ENCODE measurements at regions not wholly inside any gene's neighbourhood (a gene's known extent, or its start where the extent isn't known, plus 50 kb on each side); places are given as distances from the start of the nearest gene placed in this dataset.

DNA sequence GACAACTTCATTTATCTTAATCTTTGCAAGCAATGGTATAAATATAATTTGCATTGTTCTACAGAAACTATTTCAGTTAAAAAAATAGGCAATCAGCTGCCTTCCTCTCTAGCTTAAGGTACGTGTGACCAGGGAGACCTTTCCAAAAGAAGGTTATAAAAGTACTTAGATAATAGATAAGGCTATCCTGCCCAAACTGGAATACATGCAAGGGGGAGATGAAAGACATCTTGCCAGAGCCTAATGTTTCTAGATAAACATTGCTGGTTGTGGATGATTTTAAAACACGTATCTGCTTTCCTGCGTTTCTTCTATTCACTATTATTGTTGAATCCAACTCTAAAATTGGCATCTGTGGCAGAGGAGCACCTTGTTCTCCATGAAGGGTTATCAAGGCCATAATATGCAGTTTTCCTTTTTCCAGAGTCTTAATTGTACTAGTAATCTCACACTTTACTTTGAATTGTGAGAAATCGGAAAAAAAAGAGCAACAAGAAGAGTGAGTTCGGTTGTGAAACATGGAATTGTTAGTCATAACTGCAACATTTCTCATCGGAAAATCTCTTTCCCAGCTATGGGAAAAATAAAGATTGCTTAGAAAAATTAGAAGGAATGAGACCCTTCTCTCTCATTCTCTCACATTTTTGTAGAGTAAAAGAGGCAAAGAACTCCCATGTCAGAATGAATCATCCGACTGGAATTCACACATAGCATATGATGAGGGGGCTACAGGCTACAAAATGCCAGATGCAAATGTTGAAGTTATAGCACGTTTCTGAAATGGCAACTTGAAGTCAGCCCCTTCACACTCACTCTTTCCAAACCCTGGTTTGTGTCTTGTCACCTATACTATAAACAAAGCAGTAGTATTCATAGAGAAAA is 936.1 kb upstream of the NR2F2 start:
- Histone ChIP-seq H3K9me3 (replicated peaks in 1 of 3) (no peaks in the 10 kb centered on the region), H3K36me3 (replicated peaks in 1 of 2) (no peaks in the 10 kb centered on the region), H3K27me3 (no peaks in the 10 kb centered on the region), H3K4me3 (no peak overlapping the region), H3K27ac (no peak overlapping the region), H3K4me1 (replicated peaks in 1 of 2) (no peaks in the 10 kb centered on the region)
- no peak for DNase-seq
- intact Hi-C loops (cut with DNase I): no loop called here
- 42 to 53% (median 51%) methylated on average over 8 of the region's 8 CpGs for WGBS, 4 donors
- no peak for TF ChIP-seq POLR2A (IDR thresholded peaks at IDR 0.05)
- TF ChIP-seq, protein P1, sequence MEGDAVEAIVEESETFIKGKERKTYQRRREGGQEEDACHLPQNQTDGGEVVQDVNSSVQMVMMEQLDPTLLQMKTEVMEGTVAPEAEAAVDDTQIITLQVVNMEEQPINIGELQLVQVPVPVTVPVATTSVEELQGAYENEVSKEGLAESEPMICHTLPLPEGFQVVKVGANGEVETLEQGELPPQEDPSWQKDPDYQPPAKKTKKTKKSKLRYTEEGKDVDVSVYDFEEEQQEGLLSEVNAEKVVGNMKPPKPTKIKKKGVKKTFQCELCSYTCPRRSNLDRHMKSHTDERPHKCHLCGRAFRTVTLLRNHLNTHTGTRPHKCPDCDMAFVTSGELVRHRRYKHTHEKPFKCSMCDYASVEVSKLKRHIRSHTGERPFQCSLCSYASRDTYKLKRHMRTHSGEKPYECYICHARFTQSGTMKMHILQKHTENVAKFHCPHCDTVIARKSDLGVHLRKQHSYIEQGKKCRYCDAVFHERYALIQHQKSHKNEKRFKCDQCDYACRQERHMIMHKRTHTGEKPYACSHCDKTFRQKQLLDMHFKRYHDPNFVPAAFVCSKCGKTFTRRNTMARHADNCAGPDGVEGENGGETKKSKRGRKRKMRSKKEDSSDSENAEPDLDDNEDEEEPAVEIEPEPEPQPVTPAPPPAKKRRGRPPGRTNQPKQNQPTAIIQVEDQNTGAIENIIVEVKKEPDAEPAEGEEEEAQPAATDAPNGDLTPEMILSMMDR (IDR thresholded peaks at IDR 0.05): no peak

DNA sequence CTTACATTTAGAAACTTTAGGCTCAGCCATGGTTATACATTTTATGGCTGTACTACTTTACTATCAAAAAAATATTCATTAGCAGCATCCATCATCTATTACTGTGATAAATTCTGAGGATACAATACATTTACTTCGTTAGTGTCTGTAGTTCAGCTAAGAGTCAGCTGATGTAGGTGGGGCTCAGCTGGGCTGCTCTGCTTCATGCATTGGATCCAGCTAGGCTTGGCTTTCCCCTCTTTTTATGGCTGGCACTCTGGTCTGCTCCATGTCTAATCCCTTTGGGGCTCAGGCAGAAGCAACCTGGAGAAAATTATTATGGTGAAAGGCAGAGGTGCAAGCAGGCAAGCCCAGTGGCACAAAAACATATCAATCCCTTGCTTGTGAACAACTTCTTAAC is 930.1 kb upstream of the NR2F2 start:
- no peak for TF ChIP-seq POLR2A (IDR thresholded peaks at IDR 0.05)
- TF ChIP-seq, protein P1 (IDR thresholded peaks at IDR 0.05): no peak
- WGBS, 4 donors: 33 to 67% (median 57%) methylated on average over 1 of the region's 1 CpG
- intact Hi-C loops (cut with DNase I): no loop called here
- no peaks in the 10 kb centered on the region for H3K27me3 ChIP-seq
- H3K9me3 ChIP-seq (replicated peaks in 1 of 3): no peaks in the 10 kb centered on the region
- H3K36me3 ChIP-seq (replicated peaks in 1 of 2): no peaks in the 10 kb centered on the region
- no peaks in the 10 kb centered on the region for H3K4me1 ChIP-seq (replicated peaks in 1 of 2)
- no peak overlapping the region for H3K4me3 ChIP-seq
- DNase-seq: no peak
- H3K27ac ChIP-seq: no peak overlapping the region

DNA sequence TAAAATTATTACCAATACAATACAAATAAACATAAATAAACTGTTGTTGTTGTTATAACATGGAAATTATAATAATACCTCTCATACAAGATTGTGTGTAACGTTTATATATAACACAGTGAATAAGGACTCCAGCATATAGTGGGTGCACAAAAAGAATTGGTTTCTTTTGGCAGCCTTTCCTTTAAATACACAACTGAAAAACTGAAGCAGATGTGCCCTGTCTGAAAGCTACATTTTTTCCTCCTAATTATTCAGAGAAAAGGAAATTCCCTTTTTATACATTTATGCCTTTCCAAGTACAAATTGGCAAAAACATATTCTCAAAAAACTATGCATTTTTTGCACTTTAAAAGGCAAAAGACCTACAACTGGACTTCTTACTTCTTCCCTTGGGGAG is 928.9 kb upstream of the NR2F2 start:
- peak overlapping the region in 2 of 5 donors; percentile 32 to 47 for H3K27ac ChIP-seq
- no peak overlapping the region for H3K4me3 ChIP-seq
- H3K9me3 ChIP-seq (replicated peaks in 1 of 3): no peaks in the 10 kb centered on the region
- no peaks in the 10 kb centered on the region for H3K36me3 ChIP-seq (replicated peaks in 1 of 2)
- no peaks in the 10 kb centered on the region for H3K4me1 ChIP-seq (replicated peaks in 1 of 2)
- no peaks in the 10 kb centered on the region for H3K27me3 ChIP-seq
- 27 to 55% (median 48%) methylated on average over 1 of the region's 1 CpG for WGBS, 4 donors
- no peak for TF ChIP-seq POLR2A (IDR thresholded peaks at IDR 0.05)
- TF ChIP-seq, protein P1 (IDR thresholded peaks at IDR 0.05): no peak
- intact Hi-C loops (cut with DNase I): no loop called here
- DNase-seq: no peak

DNA sequence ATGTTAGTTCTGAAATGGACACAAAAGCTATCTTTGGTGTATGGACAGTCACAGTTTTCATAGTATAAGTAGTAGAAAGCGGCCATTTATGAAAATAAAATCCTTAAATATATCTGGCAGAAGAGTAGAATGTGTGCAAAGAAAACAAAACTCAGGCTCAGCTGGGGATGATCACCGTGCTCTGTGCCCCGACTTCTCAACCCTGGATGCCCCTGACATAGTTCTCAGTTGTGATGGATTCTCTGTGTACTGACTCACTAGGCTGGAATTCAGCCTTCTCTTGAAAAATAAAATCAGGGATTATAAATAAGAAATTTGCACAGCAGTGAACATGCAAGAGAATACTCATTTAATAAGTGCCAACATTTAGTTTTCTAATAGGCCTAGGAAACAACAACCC is 925.1 kb upstream of the NR2F2 start:
- intact Hi-C loops (cut with DNase I): no loop called here
- Histone ChIP-seq H3K9me3 (replicated peaks in 1 of 3) (no peaks in the 10 kb centered on the region), H3K4me3 (no peak overlapping the region), H3K27me3 (no peaks in the 10 kb centered on the region), H3K27ac (peak overlapping the region in 2 of 5 donors; percentile 39 to 56), H3K4me1 (replicated peaks in 1 of 2) (no peaks in the 10 kb centered on the region), H3K36me3 (replicated peaks in 1 of 2) (no peaks in the 10 kb centered on the region)
- 40 to 52% (median 47%) methylated on average over 3 of the region's 3 CpGs for WGBS, 4 donors
- DNase-seq: peak in 2 of 7 donors; percentile 12 to 19
- TF ChIP-seq POLR2A (IDR thresholded peaks at IDR 0.05): no peak
- TF ChIP-seq, protein P1 (IDR thresholded peaks at IDR 0.05): no peak
